ENCODE measurements at regions not wholly inside any gene's neighbourhood (a gene's known extent, or its start where the extent isn't known, plus 50 kb on each side); places are given as distances from the start of the nearest gene placed in this dataset.
A peak's percentile ranks its signal among the peaks of the same experiment; 100 is the strongest.

GRCh38 chr16:51310159-51310558 lies 159.1 kb upstream of the SALL1 start:
- Histone ChIP-seq H3K9me3 (no peaks in the 10 kb centered on the region), H3K27me3 (no peaks in the 10 kb centered on the region), H3K4me1 (no peaks in the 10 kb centered on the region), H3K27ac (no peak overlapping the region), H3K4me3 (no peak overlapping the region), H3K36me3 (no peaks in the 10 kb centered on the region)
- intact Hi-C loops (cut with DNase I; ENCODE audit: low total_unique reads) = no loop called here
- TF ChIP-seq POLR2AphosphoS5 (IDR thresholded peaks at IDR 0.05) (no peak), POLR2A (IDR thresholded peaks at IDR 0.05) (no peak), CTCF (IDR thresholded peaks at IDR 0.05) (no peak)
- DNase-seq (ENCODE audit: low spot score in 2 of 2) = no peak

- H3K27ac ChIP-seq = no peak overlapping the region
- no peaks in the 10 kb centered on the region for H3K27me3 ChIP-seq
- TF ChIP-seq CTCF (IDR thresholded peaks at IDR 0.05) = no peak
- no peak for TF ChIP-seq POLR2AphosphoS5 (IDR thresholded peaks at IDR 0.05)
- no peak for TF ChIP-seq POLR2A (IDR thresholded peaks at IDR 0.05)
- no peaks in the 10 kb centered on the region for H3K9me3 ChIP-seq
- H3K4me3 ChIP-seq = no peak overlapping the region
- H3K36me3 ChIP-seq = no peaks in the 10 kb centered on the region
- no peak for DNase-seq (ENCODE audit: low spot score in 2 of 2)
- no peaks in the 10 kb centered on the region for H3K4me1 ChIP-seq
- intact Hi-C loops (cut with DNase I; ENCODE audit: low total_unique reads) = no loop called here
Observed at GRCh38 chr16:51306886-51307595, 156.0 kb upstream of the SALL1 start.

- H3K4me3 ChIP-seq = no peak overlapping the region
Observed at GRCh38 chr16:51306116-51306515, 155.0 kb upstream of the SALL1 start.

GRCh38 chr16:51305337-51305736 lies 154.3 kb upstream of the SALL1 start:
- H3K27ac ChIP-seq = no peak overlapping the region

More at GRCh38 chr16:51306116-51306515, 155.0 kb upstream of the SALL1 start:
- no peaks in the 10 kb centered on the region for H3K4me1 ChIP-seq
- no peaks in the 10 kb centered on the region for H3K9me3 ChIP-seq
- intact Hi-C loops (cut with DNase I; ENCODE audit: low total_unique reads) = no loop called here
- no peak for DNase-seq (ENCODE audit: low spot score in 2 of 2)
- H3K27me3 ChIP-seq = no peaks in the 10 kb centered on the region
- peak overlapping the region in 1 of 2 donors; percentile 19 for H3K27ac ChIP-seq
- H3K36me3 ChIP-seq = no peaks in the 10 kb centered on the region
- no peak for TF ChIP-seq POLR2AphosphoS5 (IDR thresholded peaks at IDR 0.05)

GRCh38 chr16:51302042-51302441 lies 151.0 kb upstream of the SALL1 start:
- no peaks in the 10 kb centered on the region for H3K27me3 ChIP-seq

More at GRCh38 chr16:51305337-51305736, 154.3 kb upstream of the SALL1 start:
- Histone ChIP-seq H3K4me1 (no peaks in the 10 kb centered on the region), H3K27me3 (no peaks in the 10 kb centered on the region), H3K9me3 (no peaks in the 10 kb centered on the region), H3K4me3 (no peak overlapping the region), H3K36me3 (no peaks in the 10 kb centered on the region)
- intact Hi-C loops (cut with DNase I; ENCODE audit: low total_unique reads) = no loop called here
- TF ChIP-seq POLR2AphosphoS5 (IDR thresholded peaks at IDR 0.05) (no peak), CTCF (IDR thresholded peaks at IDR 0.05) (no peak), POLR2A (IDR thresholded peaks at IDR 0.05) (no peak)
- no peak for DNase-seq (ENCODE audit: low spot score in 2 of 2)

More at GRCh38 chr16:51302042-51302441, 151.0 kb upstream of the SALL1 start:
- Histone ChIP-seq H3K4me3 (no peak overlapping the region), H3K36me3 (no peaks in the 10 kb centered on the region), H3K9me3 (peaks cover 0 to 20% of the 10 kb centered on the region in 2 donors), H3K4me1 (no peaks in the 10 kb centered on the region), H3K27ac (no peak overlapping the region)
- TF ChIP-seq POLR2A (IDR thresholded peaks at IDR 0.05) (no peak), POLR2AphosphoS5 (IDR thresholded peaks at IDR 0.05) (no peak), CTCF (IDR thresholded peaks at IDR 0.05) (no peak)
- intact Hi-C loops (cut with DNase I; ENCODE audit: low total_unique reads) = no loop called here
- DNase-seq (ENCODE audit: low spot score in 2 of 2) = no peak

Data from breast epithelium (tissue), 4 donors.